ENCODE measurements at regions not wholly inside any gene's neighbourhood (a gene's known extent, or its start where the extent isn't known, plus 50 kb on each side); places are given as distances from the start of the nearest gene placed in this dataset.

GRCh38 chr5:94045839-94046782, 304.7 kb upstream of the POU5F2 start:
- in situ Hi-C loops (cut with HindIII; ENCODE audit: extremely low pct_ligation_motif_present, low pct_unique_long_range_greater_than_20kb) = no loop called here

GRCh38 chr5:94043311-94043710, 301.9 kb upstream of the POU5F2 start:
- ChIA-PET CTCF (ENCODE audit: low intra/inter-chr PET ratio, low total read pairs) (no interaction called here), POLR2A (no interaction called here)
- Histone ChIP-seq H2AFZ (ENCODE audit: low read length) (no peak overlapping the region), H3K9me3 (ENCODE audit: low read length) (no peaks in the 10 kb centered on the region), H3K4me1 (ENCODE audit: insufficient read depth, low read length) (no peaks in the 10 kb centered on the region), H3K4me2 (ENCODE audit: low read depth, low read length) (no peak overlapping the region), H3K9ac (ENCODE audit: insufficient read depth, low read depth, low read length) (no peak overlapping the region), H4K20me1 (ENCODE audit: insufficient read depth, low read length) (no peaks in the 10 kb centered on the region), H3K36me3 (replicated peaks in 1 of 2; ENCODE audit: control insufficient read depth in 1 of 2, insufficient read depth in 2 of 2, low read length in 2 of 2) (no peaks in the 10 kb centered on the region), H3K79me2 (ENCODE audit: insufficient read depth, low read length) (no peaks in the 10 kb centered on the region), H3K4me3 (replicated peaks in 1 of 3; ENCODE audit: insufficient read depth in 1 of 3, low read depth in 2 of 3, low read length in 3 of 3) (no peak overlapping the region), H3K27ac (ENCODE audit: extremely low read length, insufficient read depth, low read length) (no peak overlapping the region), H3K27me3 (ENCODE audit: control insufficient read depth in 1 of 2, insufficient read depth in 2 of 2, low read length in 2 of 2) (no peaks in the 10 kb centered on the region)
- no peak for ATAC-seq
- FAIRE-seq = no peak
- in situ Hi-C loops (cut with HindIII; ENCODE audit: extremely low pct_ligation_motif_present, low pct_unique_long_range_greater_than_20kb) = no loop called here
- intact Hi-C loops (cut with micrococcal nuclease; ENCODE audit: unreplicated experiment) = no loop called here
- no TSS peak for BruUV-seq (replicated peaks)
- DNase-seq (ENCODE audit: low spot score) = no peak
- no peak for TF ChIP-seq PCBP2 (optimal IDR thresholded peaks at IDR 0.05; ENCODE audit: low read depth, low read length, poor library complexity, severe bottlenecking)
- no peak for TF ChIP-seq IRF9 (CRISPR knock-in tag; IDR thresholded peaks at IDR 0.05; ENCODE audit: borderline replicate concordance)
- no peak for TF ChIP-seq SP2 (CRISPR knock-in tag; IDR thresholded peaks at IDR 0.05)
- no peak for TF ChIP-seq THRA (CRISPR knock-in tag; IDR thresholded peaks at IDR 0.05; ENCODE audit: borderline replicate concordance)
- TF ChIP-seq FOXP1 (IDR thresholded peaks at IDR 0.05) = no peak
- no peak for TF ChIP-seq FOXP1 (CRISPR knock-in tag; IDR thresholded peaks at IDR 0.05)
- no peak for TF ChIP-seq ZNF644 (CRISPR knock-in tag; IDR thresholded peaks at IDR 0.05; ENCODE audit: low read depth)
- TF ChIP-seq CTCF (CRISPR knock-in tag; IDR thresholded peaks at IDR 0.05) = no peak
- TF ChIP-seq ZNF749 (CRISPR knock-in tag; IDR thresholded peaks at IDR 0.05; ENCODE audit: borderline replicate concordance) = no peak

More at GRCh38 chr5:94045839-94046782, 304.7 kb upstream of the POU5F2 start:
- ChIA-PET CTCF (ENCODE audit: low intra/inter-chr PET ratio, low total read pairs) (no interaction called here), POLR2A (no interaction called here)
- Histone ChIP-seq H3K4me2 (ENCODE audit: low read depth, low read length) (no peak overlapping the region), H3K4me3 (replicated peaks in 1 of 3; ENCODE audit: insufficient read depth in 1 of 3, low read depth in 2 of 3, low read length in 3 of 3) (no peak overlapping the region), H3K79me2 (ENCODE audit: insufficient read depth, low read length) (no peaks in the 10 kb centered on the region), H3K4me1 (ENCODE audit: insufficient read depth, low read length) (no peaks in the 10 kb centered on the region), H2AFZ (ENCODE audit: low read length) (no peak overlapping the region), H3K36me3 (replicated peaks in 1 of 2; ENCODE audit: control insufficient read depth in 1 of 2, insufficient read depth in 2 of 2, low read length in 2 of 2) (no peaks in the 10 kb centered on the region), H3K9me3 (ENCODE audit: low read length) (no peaks in the 10 kb centered on the region), H3K9ac (ENCODE audit: insufficient read depth, low read depth, low read length) (no peak overlapping the region), H4K20me1 (ENCODE audit: insufficient read depth, low read length) (no peaks in the 10 kb centered on the region), H3K27me3 (ENCODE audit: control insufficient read depth in 1 of 2, insufficient read depth in 2 of 2, low read length in 2 of 2) (no peaks in the 10 kb centered on the region), H3K27ac (ENCODE audit: extremely low read length, insufficient read depth, low read length) (no peak overlapping the region)
- ATAC-seq = no peak
- no peak for DNase-seq (ENCODE audit: low spot score)
- 97% methylated on average over 5 of the region's 6 CpGs for WGBS (ENCODE audit: low lambda C conversion rate)
- TF ChIP-seq BATF2 (CRISPR knock-in tag; IDR thresholded peaks at IDR 0.05) (no peak), ZNF768 (CRISPR knock-in tag; IDR thresholded peaks at IDR 0.05) (no peak), ZNF331 (CRISPR knock-in tag; IDR thresholded peaks at IDR 0.05) (no peak), ZFP82 (CRISPR knock-in tag; IDR thresholded peaks at IDR 0.05; ENCODE audit: borderline replicate concordance) (no peak), SMAD9 (CRISPR knock-in tag; IDR thresholded peaks at IDR 0.05) (no peak), HNF4A (CRISPR knock-in tag; IDR thresholded peaks at IDR 0.05) (no peak), BRCA1 (CRISPR knock-in tag; IDR thresholded peaks at IDR 0.05) (no peak), ZNF766 (CRISPR knock-in tag; IDR thresholded peaks at IDR 0.05; ENCODE audit: borderline replicate concordance) (no peak)
- intact Hi-C loops (cut with micrococcal nuclease; ENCODE audit: unreplicated experiment) = no loop called here
- FAIRE-seq = no peak
- BruUV-seq (replicated peaks) = no TSS peak

Data from HepG2 (cell line).